HEK293 (cell line): ENCODE measurements at regions not wholly inside any gene's neighbourhood (a gene's known extent, or its start where the extent isn't known, plus 50 kb on each side); places are given as distances from the start of the nearest gene placed in this dataset.

Experiments
- CTCF ChIP-seq: fragments of 450-650 bp; formaldehyde crosslinking; IDR thresholded peaks from 2 replicates; pipeline ENCODE4 v1.5.1; 2016; ENCODE audit warnings: missing biosample characterization, missing genetic modification characterization
- PRDM1 ChIP-seq: fragments of 450-650 bp; formaldehyde crosslinking; IDR thresholded peaks from 2 replicates; pipeline ENCODE4; 2016; ENCODE audit warnings: missing biosample characterization, missing genetic modification characterization
- RBAK ChIP-seq: fragments of 450-650 bp; formaldehyde crosslinking; IDR thresholded peaks from 2 replicates; pipeline ENCODE4 v1.5.1; 2016; ENCODE audit warnings: missing biosample characterization, missing genetic modification characterization
- ZFP69B ChIP-seq: fragments of 450-650 bp; formaldehyde crosslinking; IDR thresholded peaks from 2 replicates; pipeline ENCODE4 v1.5.1; 2016; ENCODE audit warnings: missing biosample characterization, missing genetic modification characterization
- ZNF521 ChIP-seq: fragments of 450-650 bp; formaldehyde crosslinking; IDR thresholded peaks from 2 replicates; pipeline ENCODE4 v1.5.1; 2017; ENCODE audit warnings: missing biosample characterization, mild to moderate bottlenecking, missing genetic modification characterization

- TF ChIP-seq RBAK (no peak), CTCF (tag by site-specific recombination) (no peak), ZNF521 (tag by site-specific recombination) (no peak), ZFP69B (tag by site-specific recombination) (no peak), PRDM1 (tag by site-specific recombination) (no peak)
These were observed 414.0 kb upstream of the FANCL start for GRCh38 chr2:58655152-58655551.
